ENCODE measurements at regions not wholly inside any gene's neighbourhood (a gene's known extent, or its start where the extent isn't known, plus 50 kb on each side); places are given as distances from the start of the nearest gene placed in this dataset.
"Not testable (repeated sequence)": the region's sequence is repeated elsewhere in the genome, so short reads cannot be mapped to it uniquely, and the experiment has no call there.

- Histone ChIP-seq H3K4me3 (no peak overlapping the region), H3K27ac (no peak overlapping the region), H3K36me3 (no peaks in the 10 kb centered on the region), H3K9me3 (no peaks in the 10 kb centered on the region), H3K4me1 (no peaks in the 10 kb centered on the region), H3K27me3 (no peaks in the 10 kb centered on the region)
- no peak for TF ChIP-seq CTCF (IDR thresholded peaks at IDR 0.05)
- intact Hi-C loops (cut with DNase I; ENCODE audit: low total_unique reads) = no loop called here
- no peak for DNase-seq
Observed at GRCh38 chr2:200119236-200119635, 163.9 kb downstream of the MAIP1 start.

DNA sequence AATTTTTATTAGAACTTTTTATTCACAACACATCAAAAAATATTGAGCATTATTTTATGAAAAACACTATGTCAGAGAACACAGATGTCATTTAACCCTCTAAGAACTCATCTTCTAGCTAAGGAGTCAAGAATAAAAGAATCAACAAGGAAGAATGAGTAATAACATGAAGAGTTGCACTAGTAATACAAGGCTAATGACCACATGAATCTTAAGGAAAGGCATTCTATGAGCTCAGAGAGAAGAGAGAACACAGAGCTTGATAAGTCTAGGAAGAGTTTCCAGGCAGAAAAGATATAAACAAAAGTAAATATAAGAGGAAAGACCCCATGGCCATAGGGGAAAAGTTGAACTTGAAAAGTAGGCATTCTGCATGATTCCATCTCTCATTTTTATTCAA, 166.5 kb downstream of the MAIP1 start:
- no peak for DNase-seq
- Histone ChIP-seq H3K27me3 (no peaks in the 10 kb centered on the region), H3K9me3 (no peaks in the 10 kb centered on the region), H3K36me3 (no peaks in the 10 kb centered on the region), H3K27ac (no peak overlapping the region), H3K4me3 (no peak overlapping the region), H3K4me1 (no peaks in the 10 kb centered on the region)
- TF ChIP-seq CTCF (IDR thresholded peaks at IDR 0.05) = no peak
- intact Hi-C loops (cut with DNase I; ENCODE audit: low total_unique reads) = no loop called here

GRCh38 chr2:200122683-200123082, 167.3 kb downstream of the MAIP1 start:
- no peaks in the 10 kb centered on the region for H3K36me3 ChIP-seq
- intact Hi-C loops (cut with DNase I; ENCODE audit: low total_unique reads) = no loop called here
- no peak for DNase-seq
- H3K27me3 ChIP-seq = no peaks in the 10 kb centered on the region
- H3K4me3 ChIP-seq = no peak overlapping the region
- no peak overlapping the region for H3K27ac ChIP-seq
- no peaks in the 10 kb centered on the region for H3K9me3 ChIP-seq
- no peak for TF ChIP-seq CTCF (IDR thresholded peaks at IDR 0.05)
- no peaks in the 10 kb centered on the region for H3K4me1 ChIP-seq

GRCh38 chr2:200124665-200125368, 169.4 kb downstream of the MAIP1 start:
- H3K27me3 ChIP-seq; H3K27ac ChIP-seq; H3K4me1 ChIP-seq; intact Hi-C loops (cut with DNase I; ENCODE audit: low total_unique reads); DNase-seq; H3K4me3 ChIP-seq; H3K36me3 ChIP-seq; H3K9me3 ChIP-seq: not testable (repeated sequence)

DNA sequence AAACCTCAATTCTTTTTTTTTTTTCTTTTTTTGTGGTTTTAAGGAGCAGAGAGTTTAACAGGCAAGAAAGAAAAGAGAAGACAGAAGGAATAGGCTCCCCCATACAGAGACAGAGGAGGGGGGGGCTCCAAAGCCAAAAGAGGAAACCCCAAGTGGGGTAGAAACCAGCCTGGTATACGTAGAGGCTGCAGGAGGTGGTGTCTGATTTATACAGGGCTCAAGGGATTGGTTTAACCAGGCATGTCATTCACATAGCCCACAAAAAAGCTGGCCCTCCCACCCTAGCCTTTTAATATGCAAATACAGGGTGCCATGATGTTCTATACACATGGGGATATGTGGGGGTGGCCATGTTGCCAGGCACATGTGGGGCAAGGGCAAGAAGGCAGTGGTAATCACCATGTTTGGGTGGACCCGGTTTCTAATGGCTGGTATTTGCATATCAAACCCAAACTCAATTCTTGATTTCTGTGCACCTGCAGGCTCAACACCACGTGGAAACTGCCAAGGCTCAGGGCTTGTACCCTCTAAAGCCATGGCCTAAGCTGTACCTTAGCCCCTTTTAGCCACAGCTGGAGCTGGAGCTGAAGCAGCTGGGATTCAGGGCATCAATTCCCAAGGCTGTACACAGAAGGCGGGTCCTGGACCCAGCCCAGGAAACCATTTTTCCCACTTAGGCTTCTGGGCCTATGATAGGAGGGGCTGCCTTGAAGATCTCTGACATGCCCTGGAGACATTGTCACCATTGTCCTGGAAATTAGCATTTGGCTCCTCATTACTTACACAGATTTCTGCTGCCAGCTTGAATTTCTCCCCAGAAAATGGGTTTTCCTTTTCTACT, 170.3 kb downstream of the MAIP1 start:
- intact Hi-C loops (cut with DNase I; ENCODE audit: low total_unique reads) = no loop called here
- Histone ChIP-seq H3K27ac (no peak overlapping the region), H3K4me1 (no peaks in the 10 kb centered on the region), H3K9me3 (no peaks in the 10 kb centered on the region), H3K4me3 (no peak overlapping the region), H3K27me3 (no peaks in the 10 kb centered on the region), H3K36me3 (no peaks in the 10 kb centered on the region)
- TF ChIP-seq CTCF (IDR thresholded peaks at IDR 0.05) = no peak
- no peak for DNase-seq

DNA sequence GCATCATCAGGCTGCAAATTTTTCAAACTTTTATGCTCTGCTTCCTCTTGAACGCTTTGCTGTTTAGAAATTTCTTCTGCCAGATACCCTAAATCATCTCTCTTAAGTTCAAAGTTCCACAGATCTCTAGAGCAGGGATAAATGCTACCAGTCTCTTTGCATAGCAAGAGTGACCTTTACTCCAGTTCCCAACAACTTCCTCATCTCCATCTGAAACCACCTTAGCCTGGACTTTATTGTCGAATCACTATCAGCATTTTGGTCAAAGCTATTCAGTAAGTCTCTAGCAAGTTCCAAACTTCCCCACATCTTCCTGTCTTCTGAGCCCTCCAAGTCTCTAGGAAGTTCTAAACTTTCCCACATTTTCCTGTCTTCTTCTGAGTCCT, 170.9 kb downstream of the MAIP1 start:
- H3K9me3 ChIP-seq; H3K4me3 ChIP-seq; H3K36me3 ChIP-seq; H3K27me3 ChIP-seq; intact Hi-C loops (cut with DNase I; ENCODE audit: low total_unique reads); DNase-seq; H3K27ac ChIP-seq; H3K4me1 ChIP-seq: not testable (repeated sequence)

GRCh38 chr2:200126680-200127079, 171.3 kb downstream of the MAIP1 start:
- H3K4me3 ChIP-seq; intact Hi-C loops (cut with DNase I; ENCODE audit: low total_unique reads); H3K27ac ChIP-seq; H3K36me3 ChIP-seq; H3K27me3 ChIP-seq; H3K9me3 ChIP-seq; DNase-seq; H3K4me1 ChIP-seq: not testable (repeated sequence)

Measured in tibial artery (tissue), 4 donors.